ENCODE measurements at regions not wholly inside any gene's neighbourhood (a gene's known extent, or its start where the extent isn't known, plus 50 kb on each side); places are given as distances from the start of the nearest gene placed in this dataset.

DNA sequence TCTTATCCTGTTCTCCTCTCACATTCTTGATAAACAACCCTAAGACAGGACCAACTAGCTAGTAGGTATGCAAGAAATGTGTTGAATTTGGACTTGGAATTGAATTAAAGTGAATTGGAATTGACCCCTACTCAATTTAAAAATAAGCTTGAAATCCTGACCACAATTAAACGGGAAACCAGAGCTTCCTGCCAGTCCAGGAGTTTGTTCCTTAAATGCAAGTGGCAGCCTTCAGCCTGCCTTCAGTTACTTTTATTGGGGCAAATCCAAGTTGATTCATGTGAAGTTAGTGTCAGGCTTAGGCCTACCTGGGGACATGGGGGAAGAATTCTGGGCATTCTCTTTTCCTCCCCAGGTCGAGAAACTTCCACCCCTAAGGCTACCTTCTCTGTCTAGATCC lies 457.6 kb downstream of the BCL11A start:
- no peak overlapping the region for H2AFZ ChIP-seq (ENCODE audit: low read depth, low read length)
- H3K36me3 ChIP-seq (ENCODE audit: insufficient read depth, low read length), result no peaks in the 10 kb centered on the region
- no peaks in the 10 kb centered on the region for H3F3A ChIP-seq (ENCODE audit: insufficient read depth, low read length, poor library complexity, severe bottlenecking)
- H3K27me3 ChIP-seq (ENCODE audit: insufficient read depth, low read depth, low read length), result no peaks in the 10 kb centered on the region
- no peaks in the 10 kb centered on the region for H3K9me3 ChIP-seq (ENCODE audit: low read length)
- no peak overlapping the region for H3K4me3 ChIP-seq (ENCODE audit: low read length)
- no peak overlapping the region for H3K27ac ChIP-seq (ENCODE audit: low read length)
- TF ChIP-seq MXI1 (conservative IDR thresholded peaks at IDR 0.05; ENCODE audit: poor library complexity, severe bottlenecking) (no peak), RAD21 (conservative IDR thresholded peaks at IDR 0.05) (no peak), EP300 (conservative IDR thresholded peaks at IDR 0.05; ENCODE audit: poor library complexity, severe bottlenecking) (no peak), POLR2AphosphoS5 (IDR thresholded peaks at IDR 0.05) (no peak), EZH2 (IDR thresholded peaks at IDR 0.05; ENCODE audit: borderline replicate concordance, insufficient read depth, low read length, poor library complexity, severe bottlenecking) (no peak), SMC3 (conservative IDR thresholded peaks at IDR 0.05; ENCODE audit: poor library complexity) (no peak), TAF1 (IDR thresholded peaks at IDR 0.05; ENCODE audit: low read depth) (no peak)
- TF ChIP-seq, protein P1, sequence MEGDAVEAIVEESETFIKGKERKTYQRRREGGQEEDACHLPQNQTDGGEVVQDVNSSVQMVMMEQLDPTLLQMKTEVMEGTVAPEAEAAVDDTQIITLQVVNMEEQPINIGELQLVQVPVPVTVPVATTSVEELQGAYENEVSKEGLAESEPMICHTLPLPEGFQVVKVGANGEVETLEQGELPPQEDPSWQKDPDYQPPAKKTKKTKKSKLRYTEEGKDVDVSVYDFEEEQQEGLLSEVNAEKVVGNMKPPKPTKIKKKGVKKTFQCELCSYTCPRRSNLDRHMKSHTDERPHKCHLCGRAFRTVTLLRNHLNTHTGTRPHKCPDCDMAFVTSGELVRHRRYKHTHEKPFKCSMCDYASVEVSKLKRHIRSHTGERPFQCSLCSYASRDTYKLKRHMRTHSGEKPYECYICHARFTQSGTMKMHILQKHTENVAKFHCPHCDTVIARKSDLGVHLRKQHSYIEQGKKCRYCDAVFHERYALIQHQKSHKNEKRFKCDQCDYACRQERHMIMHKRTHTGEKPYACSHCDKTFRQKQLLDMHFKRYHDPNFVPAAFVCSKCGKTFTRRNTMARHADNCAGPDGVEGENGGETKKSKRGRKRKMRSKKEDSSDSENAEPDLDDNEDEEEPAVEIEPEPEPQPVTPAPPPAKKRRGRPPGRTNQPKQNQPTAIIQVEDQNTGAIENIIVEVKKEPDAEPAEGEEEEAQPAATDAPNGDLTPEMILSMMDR (IDR thresholded peaks at IDR 0.05; ENCODE audit: poor library complexity, severe bottlenecking), result no peak
- TF ChIP-seq, protein P2, sequence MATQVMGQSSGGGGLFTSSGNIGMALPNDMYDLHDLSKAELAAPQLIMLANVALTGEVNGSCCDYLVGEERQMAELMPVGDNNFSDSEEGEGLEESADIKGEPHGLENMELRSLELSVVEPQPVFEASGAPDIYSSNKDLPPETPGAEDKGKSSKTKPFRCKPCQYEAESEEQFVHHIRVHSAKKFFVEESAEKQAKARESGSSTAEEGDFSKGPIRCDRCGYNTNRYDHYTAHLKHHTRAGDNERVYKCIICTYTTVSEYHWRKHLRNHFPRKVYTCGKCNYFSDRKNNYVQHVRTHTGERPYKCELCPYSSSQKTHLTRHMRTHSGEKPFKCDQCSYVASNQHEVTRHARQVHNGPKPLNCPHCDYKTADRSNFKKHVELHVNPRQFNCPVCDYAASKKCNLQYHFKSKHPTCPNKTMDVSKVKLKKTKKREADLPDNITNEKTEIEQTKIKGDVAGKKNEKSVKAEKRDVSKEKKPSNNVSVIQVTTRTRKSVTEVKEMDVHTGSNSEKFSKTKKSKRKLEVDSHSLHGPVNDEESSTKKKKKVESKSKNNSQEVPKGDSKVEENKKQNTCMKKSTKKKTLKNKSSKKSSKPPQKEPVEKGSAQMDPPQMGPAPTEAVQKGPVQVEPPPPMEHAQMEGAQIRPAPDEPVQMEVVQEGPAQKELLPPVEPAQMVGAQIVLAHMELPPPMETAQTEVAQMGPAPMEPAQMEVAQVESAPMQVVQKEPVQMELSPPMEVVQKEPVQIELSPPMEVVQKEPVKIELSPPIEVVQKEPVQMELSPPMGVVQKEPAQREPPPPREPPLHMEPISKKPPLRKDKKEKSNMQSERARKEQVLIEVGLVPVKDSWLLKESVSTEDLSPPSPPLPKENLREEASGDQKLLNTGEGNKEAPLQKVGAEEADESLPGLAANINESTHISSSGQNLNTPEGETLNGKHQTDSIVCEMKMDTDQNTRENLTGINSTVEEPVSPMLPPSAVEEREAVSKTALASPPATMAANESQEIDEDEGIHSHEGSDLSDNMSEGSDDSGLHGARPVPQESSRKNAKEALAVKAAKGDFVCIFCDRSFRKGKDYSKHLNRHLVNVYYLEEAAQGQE (IDR thresholded peaks at IDR 0.05; ENCODE audit: borderline replicate concordance), result no peak
- no peak overlapping the region for H3K4me2 ChIP-seq (ENCODE audit: low read length)
- no peaks in the 10 kb centered on the region for H4K20me1 ChIP-seq (ENCODE audit: insufficient read depth)
- no peak overlapping the region for H3K9ac ChIP-seq (ENCODE audit: low read length)
- no peaks in the 10 kb centered on the region for H3K9me2 ChIP-seq (ENCODE audit: insufficient read depth, low read length)
- H3K79me2 ChIP-seq (replicated peaks; ENCODE audit: insufficient read depth, low read length), result no peaks in the 10 kb centered on the region

DNA sequence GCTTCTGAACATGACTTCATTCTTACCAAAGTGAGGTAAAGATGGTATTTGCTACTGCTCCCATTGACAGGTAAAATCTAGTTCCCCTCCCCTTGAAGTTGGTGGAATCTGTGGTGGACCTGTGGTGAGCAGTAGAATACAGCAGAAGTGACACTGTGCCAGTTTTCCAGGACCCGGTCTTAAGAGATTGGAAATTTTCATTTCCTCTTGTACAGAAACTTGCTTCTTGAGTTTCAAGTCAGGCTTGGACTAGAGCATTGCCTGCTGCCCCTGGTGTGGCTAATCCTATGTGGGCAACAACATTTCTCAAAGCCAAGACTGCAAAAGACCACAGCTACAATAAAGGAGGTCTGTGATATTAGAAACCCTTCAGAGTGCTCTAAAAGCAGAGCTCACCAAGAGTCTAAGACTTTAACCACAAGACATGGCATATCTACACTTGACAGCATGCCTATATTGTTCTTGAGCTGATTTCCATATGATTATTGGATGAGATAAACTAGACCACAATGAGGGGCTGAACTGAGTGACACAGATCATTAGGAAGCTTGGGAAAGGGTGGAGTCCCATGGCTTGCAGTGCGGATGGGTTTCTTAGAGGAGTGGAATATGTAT lies 458.1 kb downstream of the BCL11A start:
- Histone ChIP-seq H3K9ac (ENCODE audit: low read length) (no peak overlapping the region), H3K4me2 (ENCODE audit: low read length) (no peak overlapping the region), H3K27me3 (ENCODE audit: insufficient read depth, low read depth, low read length) (no peaks in the 10 kb centered on the region), H3K27ac (ENCODE audit: low read length) (no peak overlapping the region), H4K20me1 (ENCODE audit: insufficient read depth) (no peaks in the 10 kb centered on the region), H3K9me2 (ENCODE audit: insufficient read depth, low read length) (no peaks in the 10 kb centered on the region), H3K36me3 (ENCODE audit: insufficient read depth, low read length) (no peaks in the 10 kb centered on the region), H2AFZ (ENCODE audit: low read depth, low read length) (no peak overlapping the region), H3F3A (ENCODE audit: insufficient read depth, low read length, poor library complexity, severe bottlenecking) (no peaks in the 10 kb centered on the region), H3K79me2 (replicated peaks; ENCODE audit: insufficient read depth, low read length) (no peaks in the 10 kb centered on the region), H3K9me3 (ENCODE audit: low read length) (no peaks in the 10 kb centered on the region), H3K4me3 (ENCODE audit: low read length) (no peak overlapping the region)
- TF ChIP-seq TAF1 (IDR thresholded peaks at IDR 0.05; ENCODE audit: low read depth), result no peak
- TF ChIP-seq, protein P1 (IDR thresholded peaks at IDR 0.05; ENCODE audit: poor library complexity, severe bottlenecking), result no peak
- TF ChIP-seq POLR2AphosphoS5 (IDR thresholded peaks at IDR 0.05), result no peak
- TF ChIP-seq MXI1 (conservative IDR thresholded peaks at IDR 0.05; ENCODE audit: poor library complexity, severe bottlenecking), result no peak
- TF ChIP-seq, protein P2 (IDR thresholded peaks at IDR 0.05; ENCODE audit: borderline replicate concordance), result no peak
- TF ChIP-seq SMC3 (conservative IDR thresholded peaks at IDR 0.05; ENCODE audit: poor library complexity), result no peak
- TF ChIP-seq EZH2 (IDR thresholded peaks at IDR 0.05; ENCODE audit: borderline replicate concordance, insufficient read depth, low read length, poor library complexity, severe bottlenecking), result no peak
- TF ChIP-seq RAD21 (conservative IDR thresholded peaks at IDR 0.05), result no peak
- TF ChIP-seq EP300 (conservative IDR thresholded peaks at IDR 0.05; ENCODE audit: poor library complexity, severe bottlenecking), result no peak
